ENCODE measurements at regions not wholly inside any gene's neighbourhood (a gene's known extent, or its start where the extent isn't known, plus 50 kb on each side); places are given as distances from the start of the nearest gene placed in this dataset.

GRCh38 chr10:4196771-4197390, 411.9 kb upstream of the KLF6 start:
- TF ChIP-seq CTCF (IDR thresholded peaks at IDR 0.05; ENCODE audit: low read depth, low read length): no peak
- no peak for TF ChIP-seq POLR2A (IDR thresholded peaks at IDR 0.05; ENCODE audit: extremely low read depth, insufficient read length)
- TF ChIP-seq MAX (IDR thresholded peaks at IDR 0.05; ENCODE audit: low read depth, low read length): no peak
- no peak for TF ChIP-seq MYC (IDR thresholded peaks at IDR 0.05; ENCODE audit: low read depth, low read length)

Data from NB4 (cell line).